G401.6 (cell line): ENCODE measurements at regions not wholly inside any gene's neighbourhood (a gene's known extent, or its start where the extent isn't known, plus 50 kb on each side); places are given as distances from the start of the nearest gene placed in this dataset.
"Not testable (repeated sequence)": the region's sequence is repeated elsewhere in the genome, so short reads cannot be mapped to it uniquely, and the experiment has no call there.

Experiments used
- FAIRE-seq: peaks from 2 replicates; lab custom pipeline; 2012; peaks lifted over from hg19 to GRCh38; lab: Jason Lieb, UNC

DNA sequence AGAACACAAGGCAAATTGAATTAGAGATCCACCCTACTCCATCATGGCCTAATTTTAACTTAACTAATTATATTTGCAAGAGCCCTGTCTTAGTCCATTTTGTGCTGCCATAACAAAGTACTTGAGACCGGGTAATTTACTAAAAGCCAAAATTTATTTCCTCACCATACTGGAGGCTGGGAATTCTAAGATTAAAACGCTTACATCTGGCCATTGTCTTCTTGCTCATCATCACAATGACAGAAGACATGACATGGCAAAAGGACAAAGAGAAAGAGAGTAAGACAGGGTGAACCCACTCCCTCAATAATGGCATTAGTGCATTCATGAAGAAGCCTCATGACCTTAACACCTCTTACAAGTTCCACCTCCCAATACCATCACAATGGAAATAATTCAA is 1068.6 kb downstream of the DNAJB9 start:
- FAIRE-seq: no peak

DNA sequence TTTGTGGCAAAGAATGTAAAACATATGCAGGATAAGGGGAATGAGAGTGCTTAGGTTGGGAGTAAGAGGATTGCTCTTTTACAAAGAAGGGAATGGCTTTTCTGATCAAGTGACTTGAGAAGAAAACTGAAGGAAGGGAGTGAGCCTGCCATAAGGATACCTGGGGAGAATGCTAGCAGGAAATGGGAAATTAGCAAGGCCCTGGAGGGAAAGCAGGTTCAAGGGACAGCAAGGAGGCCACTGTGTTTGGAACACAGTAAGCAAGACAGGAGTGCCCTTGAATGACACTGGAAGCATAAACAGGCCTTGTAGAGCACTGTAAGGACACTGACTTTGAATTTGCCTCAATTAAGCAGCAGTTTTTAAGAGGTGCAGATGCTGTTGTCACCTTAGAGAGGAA is 1069.9 kb downstream of the DNAJB9 start:
- FAIRE-seq: no peak

DNA sequence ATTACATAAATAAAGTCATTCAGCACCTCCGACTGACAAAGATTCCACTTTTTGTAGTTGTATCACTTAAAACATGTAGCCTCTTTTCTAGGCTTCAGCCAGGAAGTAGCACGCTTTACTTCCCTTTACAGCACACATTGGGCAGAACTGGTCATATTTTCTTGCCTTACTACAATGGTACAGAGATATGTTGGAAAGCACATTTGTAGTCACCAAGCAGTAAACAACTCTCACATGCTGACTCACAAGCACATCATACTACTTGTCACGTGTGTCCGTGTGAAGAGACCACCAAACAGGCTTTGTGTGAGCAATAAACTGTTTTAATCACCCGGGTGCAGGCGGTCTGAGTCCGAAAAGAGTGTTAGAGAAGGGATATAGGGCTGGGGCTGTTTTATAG is 1071.8 kb downstream of the DNAJB9 start:
- no peak for FAIRE-seq

DNA sequence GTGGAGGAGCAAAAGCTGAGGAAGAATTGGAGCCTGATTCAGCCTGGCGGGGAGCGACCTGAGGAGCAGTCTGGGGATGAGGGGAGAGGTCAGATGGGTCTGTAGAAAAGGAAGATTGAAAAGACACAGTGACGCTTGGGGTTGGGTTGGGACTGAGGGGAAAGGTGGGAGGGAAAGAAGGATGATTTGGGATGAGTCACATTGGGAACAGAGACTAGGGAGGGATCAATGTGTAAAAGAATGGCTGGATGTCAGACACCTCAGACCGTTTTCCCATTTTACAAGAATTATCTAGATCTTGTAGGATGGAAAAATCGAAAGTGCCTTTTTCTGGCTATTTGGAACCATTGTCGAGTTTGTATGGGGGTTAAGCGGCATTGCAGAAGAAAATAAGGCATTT is 1076.5 kb downstream of the DNAJB9 start:
- FAIRE-seq: no peak

DNA sequence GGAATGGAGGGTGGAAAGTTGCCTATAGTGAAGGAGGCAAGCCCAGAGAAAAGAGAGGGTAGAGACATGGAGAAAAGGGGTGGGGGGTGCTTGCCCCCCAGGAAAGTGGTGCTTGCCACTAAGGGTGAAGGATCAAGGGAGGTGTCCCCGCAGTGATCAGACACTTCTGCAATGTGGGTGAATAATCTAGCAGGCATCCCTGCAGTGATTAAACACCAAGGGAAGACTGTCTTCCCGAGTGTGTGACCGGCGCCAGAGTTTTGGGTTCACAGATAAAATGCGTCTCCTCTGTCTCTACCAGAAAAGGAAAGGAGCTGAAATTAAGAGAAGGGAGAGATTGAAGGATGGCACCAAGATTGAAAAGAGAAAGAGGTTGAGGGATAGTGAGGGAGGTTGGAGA is 1076.9 kb downstream of the DNAJB9 start:
- not testable (repeated sequence) for FAIRE-seq

DNA sequence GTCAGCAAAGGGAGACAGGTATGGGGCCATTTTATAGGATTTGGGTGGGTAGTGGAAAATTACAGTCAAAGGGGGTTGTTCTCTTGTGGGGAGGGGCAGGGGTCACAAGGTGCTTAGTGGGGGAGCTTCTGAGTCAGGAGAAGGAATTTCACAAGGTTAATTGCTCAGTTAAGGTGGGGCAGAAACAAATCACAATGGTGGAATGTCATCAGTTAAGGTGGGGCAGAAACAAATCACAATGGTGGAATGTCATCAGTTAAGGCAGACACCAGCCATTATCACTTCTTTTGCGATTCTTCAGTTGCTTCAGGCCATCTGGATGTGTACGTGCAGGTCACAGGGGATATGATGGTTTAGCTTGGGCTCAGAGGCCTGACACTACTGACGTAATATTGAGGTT is 1077.6 kb downstream of the DNAJB9 start:
- not testable (repeated sequence) for FAIRE-seq

DNA sequence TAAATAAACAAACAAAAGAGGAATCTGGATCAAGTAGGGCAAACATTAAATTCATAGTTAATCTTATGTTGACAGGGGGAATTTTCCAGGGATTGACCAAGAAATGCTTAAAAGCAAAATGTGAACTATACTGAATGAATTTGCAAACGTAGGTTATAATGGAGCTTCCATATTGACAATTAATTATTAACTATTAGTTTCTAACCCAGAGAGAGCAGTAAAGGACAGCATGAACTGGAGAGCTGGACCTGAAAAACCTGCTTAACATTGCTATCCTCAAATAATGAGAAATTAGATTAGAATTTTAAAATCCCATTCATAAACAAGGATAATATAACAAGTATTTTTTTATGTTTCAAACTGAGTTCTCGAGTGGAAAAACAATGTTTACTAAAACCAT is 1089.6 kb downstream of the DNAJB9 start:
- FAIRE-seq: no peak

DNA sequence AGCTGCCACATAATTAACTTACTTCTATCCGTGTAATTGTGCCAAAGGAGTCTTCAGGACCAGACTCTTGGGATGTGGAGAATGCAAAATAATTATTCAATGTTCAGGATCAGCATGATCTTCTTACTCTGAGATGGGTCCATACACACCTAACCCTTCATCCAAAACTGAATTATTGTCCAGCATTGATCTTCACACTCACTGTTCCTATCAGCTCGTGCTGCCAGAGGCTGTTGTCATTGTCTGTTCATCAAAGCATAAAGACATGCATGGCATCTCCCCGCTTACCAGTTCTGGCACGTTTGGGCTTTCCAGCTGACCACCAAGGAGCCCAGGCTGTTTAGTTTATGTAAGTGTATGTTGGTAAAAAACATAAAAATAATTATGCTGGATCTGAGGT is 1090.7 kb downstream of the DNAJB9 start:
- no peak for FAIRE-seq

DNA sequence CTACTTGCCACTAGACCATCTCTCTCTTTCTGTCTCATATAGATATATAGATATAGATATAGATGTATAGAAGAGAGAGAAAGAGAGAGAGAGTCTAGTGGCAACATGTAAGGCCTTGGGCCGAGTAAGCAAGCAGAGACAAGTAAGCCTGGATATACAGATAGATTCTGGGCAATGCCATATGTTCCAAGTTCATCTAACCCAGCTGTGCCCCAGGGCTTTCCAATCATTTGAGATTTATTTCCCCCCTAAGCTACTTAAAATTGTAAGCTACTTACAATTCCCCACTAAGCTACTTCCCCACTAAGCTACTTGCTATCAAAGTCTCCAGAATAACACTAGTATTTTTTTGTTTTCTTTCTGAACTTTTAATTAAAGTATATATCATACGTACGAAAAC is 1094.1 kb downstream of the DNAJB9 start:
- no peak for FAIRE-seq

DNA sequence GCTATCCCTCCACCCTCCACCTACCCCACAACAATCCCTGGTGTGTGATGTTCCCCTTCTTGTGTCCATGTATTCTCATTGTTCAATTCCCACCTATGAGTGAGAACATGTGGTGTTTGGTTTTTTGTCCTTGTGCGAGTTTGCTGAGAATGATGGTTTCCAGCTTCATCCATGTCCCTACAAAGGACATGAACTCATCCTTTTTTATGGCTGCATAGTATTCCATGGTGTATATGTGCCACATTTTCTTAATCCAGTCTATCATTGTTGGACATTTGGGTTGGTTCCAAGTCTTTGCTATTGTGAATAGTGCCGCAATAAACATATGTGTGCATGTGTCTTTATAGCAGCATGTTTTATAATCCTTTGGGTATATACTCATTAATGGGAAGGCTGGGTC is 1117.6 kb downstream of the DNAJB9 start:
- not testable (repeated sequence) for FAIRE-seq

DNA sequence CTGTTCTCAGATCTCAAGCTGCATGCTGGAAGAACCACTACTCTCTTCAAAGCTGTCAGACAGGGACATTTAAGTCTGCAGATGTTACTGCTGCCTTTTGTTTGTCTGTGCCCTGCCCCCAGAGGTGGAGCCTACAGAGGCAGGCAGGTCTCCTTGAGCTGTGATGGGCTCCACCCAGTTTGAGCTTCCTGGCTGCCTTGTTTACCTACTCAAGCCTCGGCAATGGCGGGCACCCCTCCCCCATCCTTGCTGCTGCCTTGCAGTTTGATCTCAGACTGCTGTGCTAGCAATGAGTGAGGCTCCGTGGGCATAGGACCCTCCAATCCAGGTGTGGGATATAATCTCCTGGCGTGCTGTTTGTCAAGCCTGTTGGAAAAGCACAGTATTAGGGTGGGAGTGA is 1122.9 kb downstream of the DNAJB9 start:
- not testable (repeated sequence) for FAIRE-seq

DNA sequence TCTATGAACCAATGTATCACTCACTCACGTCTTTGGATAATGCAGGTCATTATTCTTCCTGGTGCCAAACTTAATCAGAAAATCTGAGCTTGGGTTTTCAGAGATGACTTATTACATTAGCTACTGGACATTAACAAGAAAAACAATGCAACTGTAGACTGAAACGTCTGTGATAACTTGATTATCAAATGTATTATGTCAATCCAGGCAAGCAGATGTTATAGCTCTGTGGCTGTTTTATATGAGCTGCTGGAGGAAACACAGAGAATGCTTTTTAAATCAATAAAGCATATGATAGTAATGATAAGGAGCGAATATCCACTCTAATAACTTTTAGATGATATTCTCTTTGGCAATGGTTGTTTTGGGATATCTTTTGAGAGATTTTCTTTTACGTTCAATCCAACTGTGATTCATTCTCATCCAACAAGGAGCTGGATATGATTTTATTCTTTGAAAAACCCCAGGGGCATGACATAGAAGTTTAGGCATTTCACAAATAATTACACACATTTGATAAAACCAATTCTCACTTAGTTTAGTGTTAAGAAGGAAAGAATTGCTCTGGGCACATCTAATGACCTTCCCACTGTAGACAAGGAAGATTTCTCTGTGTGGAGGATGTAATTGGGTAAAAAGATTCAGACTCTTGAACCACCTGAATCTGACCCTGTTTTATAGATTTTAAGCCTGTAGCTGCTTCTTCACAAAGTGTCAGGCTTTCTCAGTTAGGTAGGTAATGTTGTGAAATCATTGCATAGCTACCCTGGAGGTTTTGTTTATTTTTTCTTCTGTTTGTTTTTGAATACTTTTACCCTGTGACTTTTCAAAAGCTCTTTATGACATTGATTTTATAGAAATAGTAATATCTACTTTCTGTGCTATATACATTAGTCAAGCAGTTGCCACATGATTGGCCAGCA is 1124.7 kb downstream of the DNAJB9 start:
- FAIRE-seq: no peak

DNA sequence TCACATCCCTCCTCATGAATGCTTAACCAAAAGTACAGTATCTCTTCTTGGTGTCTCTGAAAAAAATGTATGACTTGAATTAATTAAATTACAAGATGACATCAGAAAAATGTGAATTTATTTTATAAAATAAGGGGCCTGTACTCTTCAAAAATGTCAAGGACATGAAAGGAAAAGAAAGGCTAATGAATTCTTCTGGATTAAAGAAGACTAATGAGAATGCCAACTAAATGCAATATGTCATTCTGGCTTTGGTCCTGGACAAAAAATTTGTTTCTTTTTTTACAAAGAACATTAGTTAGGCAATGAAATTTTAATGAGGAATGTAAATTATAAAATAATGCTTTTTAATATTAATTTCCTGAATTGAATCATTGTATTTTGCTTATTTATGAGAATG is 1125.7 kb downstream of the DNAJB9 start:
- FAIRE-seq: no peak

DNA sequence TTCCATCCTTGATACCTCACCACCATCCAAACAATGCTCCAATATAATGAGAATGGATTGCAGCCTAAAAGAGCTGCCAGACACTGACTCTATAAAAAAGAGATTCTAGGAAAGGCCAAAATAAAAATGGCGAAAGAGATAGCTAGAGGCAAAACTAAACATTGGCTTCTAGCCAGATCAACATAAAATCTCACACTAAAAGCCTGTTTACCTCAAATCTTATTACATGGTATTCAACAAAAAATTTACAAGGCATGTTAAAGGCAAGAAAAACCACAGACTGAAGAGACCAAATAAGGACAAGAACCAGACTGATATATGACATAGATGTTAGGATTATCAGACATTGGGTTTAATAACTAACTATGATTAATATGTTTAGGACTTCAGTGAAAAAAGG is 1127.0 kb downstream of the DNAJB9 start:
- no peak for FAIRE-seq

DNA sequence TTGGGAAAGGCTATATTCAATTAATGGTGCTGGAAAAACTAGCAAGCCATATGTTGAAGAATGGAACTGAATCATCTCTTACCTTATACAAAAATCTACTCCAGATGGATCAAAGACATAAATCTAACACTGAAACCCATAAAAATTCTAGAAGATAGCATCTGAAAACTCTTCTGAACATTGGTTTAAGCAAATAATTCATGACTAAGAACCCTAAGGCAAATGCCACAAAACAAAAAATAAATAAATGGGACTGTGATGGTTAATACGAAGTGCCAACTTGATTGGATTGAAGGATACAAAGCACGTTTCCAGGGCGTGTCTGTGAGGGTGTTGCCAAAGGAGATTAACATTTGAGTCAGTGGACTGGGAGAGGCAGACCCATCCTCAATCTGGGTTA is 1130.0 kb downstream of the DNAJB9 start:
- FAIRE-seq: no peak

DNA sequence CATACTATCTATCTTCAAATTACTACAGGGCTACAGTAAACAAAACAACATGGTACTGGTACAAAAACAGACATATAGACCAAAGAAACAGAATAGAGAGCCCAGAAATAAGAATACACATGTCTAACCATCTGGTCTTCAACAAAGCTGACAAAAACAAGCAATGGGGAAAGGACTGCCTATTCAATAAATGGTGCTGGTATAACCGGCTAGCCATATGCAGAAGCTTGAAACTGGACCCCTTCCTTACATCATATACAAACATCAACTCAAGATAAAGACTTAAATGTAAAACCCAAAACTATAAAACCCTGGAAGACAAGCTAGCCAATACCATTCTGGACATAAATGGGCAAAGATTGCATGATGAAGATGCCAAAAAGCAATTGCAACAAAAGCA is 1143.7 kb downstream of the DNAJB9 start:
- FAIRE-seq: no peak

DNA sequence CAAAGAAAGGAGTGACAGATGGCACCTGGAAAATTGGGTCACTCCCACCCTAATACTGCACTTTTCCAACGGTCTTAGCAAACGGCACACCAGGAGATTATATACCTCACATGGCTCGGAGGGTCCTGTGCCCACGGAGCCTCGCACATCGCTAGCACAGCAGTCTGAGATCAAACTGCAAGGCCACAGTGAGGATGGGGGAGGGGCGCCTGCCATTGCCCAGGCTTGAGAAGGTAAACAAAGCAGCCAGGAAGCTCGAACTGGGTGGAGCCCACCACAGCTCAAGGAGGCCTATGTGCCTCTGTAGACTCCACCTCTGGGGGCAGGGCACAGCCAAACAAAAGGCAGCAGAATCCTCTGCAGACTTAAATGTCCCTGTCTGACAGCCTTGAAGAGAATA is 1149.7 kb downstream of the DNAJB9 start:
- FAIRE-seq: not testable (repeated sequence)

DNA sequence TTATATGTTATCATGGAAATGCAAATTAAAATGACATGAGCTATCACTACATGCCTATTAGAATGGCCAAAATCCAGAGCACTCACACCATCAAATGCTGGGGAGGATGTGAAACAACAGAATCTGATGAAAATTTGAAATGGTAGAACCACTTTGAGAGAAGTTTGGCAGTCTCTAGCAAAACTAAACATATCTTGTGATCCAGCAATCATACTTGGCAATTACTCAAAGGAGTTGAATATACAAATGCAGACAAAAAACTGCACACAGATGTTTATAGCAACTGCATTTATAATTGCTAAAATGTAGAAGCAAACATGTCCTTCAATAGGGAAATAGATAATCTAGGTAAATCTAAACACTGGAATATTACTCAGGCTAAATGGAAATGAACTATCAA is 1164.9 kb downstream of the DNAJB9 start:
- no peak for FAIRE-seq

DNA sequence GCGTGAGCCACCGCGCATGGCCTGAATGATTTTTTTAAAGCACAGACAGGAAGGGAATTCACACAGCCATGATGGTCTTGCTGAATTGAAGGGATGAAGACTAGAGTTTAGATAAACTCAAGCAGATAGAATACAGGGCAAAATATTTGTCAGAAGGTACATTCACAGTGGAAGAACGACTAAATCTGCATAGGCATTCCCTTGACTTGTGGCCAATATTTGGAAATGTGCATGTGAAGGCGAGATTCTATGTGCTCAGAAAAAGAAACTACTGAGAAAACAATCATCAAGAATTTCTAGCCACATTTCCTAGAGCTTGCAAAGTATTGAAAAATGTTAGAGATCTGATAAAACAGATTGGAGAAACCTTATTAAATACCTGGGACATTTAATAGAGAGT is 1166.2 kb downstream of the DNAJB9 start:
- no peak for FAIRE-seq

DNA sequence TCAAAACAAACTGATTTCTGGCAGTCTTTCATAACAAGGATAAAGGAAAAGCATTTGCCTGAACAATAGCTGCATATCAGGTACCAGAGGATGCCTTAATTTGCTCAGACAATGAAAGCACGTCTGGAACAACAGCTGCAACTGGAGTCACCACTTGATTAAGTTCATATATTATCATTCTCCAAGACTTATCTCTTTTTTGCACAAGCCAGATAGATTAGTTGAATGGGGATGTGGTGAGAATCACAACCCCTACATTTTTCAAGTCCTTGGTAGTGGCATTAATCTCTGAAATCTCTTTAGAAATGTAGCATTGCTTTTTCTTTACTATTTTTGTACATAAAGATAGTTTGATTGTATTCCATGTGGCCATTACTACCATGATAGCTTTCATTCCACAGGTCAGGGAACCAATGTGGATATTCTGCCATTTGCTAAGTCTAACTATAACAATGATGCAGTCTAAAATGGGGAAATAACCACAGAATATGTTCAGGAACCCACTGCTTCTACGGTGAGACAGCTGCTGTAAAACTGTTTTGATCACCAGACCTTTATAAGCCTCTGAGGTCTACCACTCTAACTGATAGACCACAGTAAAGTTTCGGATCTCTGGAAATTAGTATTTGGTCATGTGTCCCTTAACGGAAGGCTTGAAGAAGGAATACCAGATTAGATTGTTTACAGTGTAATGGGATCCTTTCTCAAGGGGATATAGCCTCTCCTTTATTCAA is 1176.2 kb downstream of the DNAJB9 start:
- FAIRE-seq: no peak

DNA sequence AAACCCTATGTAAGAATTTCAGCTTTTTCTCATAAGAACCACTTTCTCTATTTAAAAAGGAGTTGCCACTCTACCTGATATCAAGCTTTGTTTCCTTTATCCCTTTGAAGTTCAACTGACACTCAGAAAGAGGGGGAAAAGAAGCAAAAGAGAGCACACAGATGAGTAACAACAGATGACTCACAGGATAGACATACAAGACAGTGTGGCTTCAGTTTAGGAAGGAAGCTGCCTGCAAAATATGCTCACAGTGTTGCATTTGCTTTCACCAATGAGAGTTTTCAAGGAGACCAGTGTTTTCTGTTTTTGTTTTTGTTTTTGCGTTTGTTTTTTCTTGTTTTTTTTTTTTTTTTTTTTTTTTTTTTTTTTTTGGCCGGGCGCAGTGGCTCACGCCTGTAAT is 1181.6 kb downstream of the DNAJB9 start:
- FAIRE-seq: no peak

DNA sequence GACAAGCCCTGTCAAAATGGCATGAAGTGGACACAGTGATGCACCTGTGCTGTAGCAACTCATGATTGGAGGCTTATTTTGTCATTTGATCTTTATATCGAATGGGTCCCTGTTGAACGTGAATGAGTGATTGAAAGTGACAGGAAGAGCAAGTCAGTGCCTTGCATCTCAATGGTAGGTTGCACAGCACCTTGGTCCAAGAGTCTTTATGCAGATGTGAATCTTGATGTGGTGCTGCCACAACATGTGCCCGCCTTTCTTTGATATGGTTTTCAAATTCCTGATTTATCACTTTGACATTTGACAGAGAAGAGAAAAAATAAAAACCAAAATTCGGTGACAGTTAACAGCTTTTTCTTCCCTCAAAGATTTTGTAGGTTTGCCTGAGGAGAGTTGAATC is 1182.4 kb downstream of the DNAJB9 start:
- no peak for FAIRE-seq

DNA sequence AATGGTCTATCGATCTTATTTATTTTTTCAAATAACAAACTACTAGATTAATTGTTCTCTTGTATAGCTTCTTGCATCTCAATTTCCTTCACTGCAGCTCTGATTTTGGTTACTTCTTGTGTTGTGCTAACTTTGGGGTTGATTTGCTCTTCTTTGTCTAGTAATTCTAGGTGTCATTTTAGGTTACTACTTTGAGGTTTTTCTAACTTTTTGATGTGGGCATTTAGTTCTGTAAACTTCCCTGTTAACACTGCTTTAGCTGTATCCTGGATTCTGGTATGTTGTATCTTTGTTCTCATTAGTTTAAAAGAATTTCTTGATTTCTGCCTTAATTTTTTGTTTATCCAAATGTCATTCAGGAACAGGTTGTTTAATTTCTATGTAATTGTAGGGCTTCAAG is 1188.0 kb downstream of the DNAJB9 start:
- no peak for FAIRE-seq

DNA sequence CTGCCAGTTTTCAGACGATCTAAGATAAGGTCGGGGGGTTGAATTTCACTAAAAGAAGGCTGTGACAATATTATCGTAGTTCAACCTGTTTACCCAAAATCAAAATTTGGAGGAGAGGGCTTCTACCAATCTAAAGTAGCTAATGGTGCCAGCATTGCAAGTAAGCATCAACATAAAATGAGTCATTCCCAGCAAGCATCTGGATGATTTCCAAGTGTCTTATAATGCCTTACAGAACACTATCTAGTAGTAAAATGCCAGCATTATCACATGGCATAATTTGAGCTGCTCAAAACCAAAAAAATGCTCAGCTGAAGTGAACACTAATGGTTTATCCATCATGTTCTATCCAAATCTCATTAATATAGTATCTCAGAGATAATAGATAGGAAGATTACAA is 1193.9 kb downstream of the DNAJB9 start:
- FAIRE-seq: no peak
